Ovary (tissue), 7 donors: ENCODE measurements at regions not wholly inside any gene's neighbourhood (a gene's known extent, or its start where the extent isn't known, plus 50 kb on each side); places are given as distances from the start of the nearest gene placed in this dataset.

Experiments used
- DNase-seq, 5 donors: peaks; one replicate each; pipeline ENCODE4 v3.0.0-alpha.2; 2019 to 2020
- H3K27ac ChIP-seq, 2 donors: fragments of 200-600 bp; one replicate each; pipeline versions ENCODE4 v1.5.1 to v1.8.0; 2019 to 2022
- H3K27me3 ChIP-seq: fragments of 200-600 bp; one replicate; pipeline ENCODE4 v1.8.0; 2022
- H3K36me3 ChIP-seq: fragments of 200-600 bp; sonication (generic); one replicate; pipeline ENCODE4 v1.5.1; 2019
- H3K4me1 ChIP-seq: one replicate; pipeline ENCODE4 v1.8.1; 2013; ENCODE audit warnings: mild to moderate bottlenecking, moderate library complexity; ENCODE audit not compliant: insufficient read depth
- H3K4me3 ChIP-seq: fragments of 200-600 bp; sonication (generic); one replicate; pipeline ENCODE4 v1.5.1; 2017
- H3K9me3 ChIP-seq, 2 donors: fragments of 200-600 bp in 1 of 2; sonication (generic) in 1 of 2; one replicate each; pipeline versions ENCODE4 v1.5.1 to v1.8.1; 2013 to 2019; ENCODE audit warnings: mild to moderate bottlenecking in 1 of 2, moderate library complexity in 1 of 2
- CTCF ChIP-seq, 3 donors: fragments of 450-650 bp in 2 of 3; fragments of 200-600 bp in 1 of 3; IDR thresholded peaks; one replicate each; pipeline versions ENCODE4 v1.5.1 to v1.8.0; 2016 to 2022; ENCODE audit warnings: antibody characterized with exemption in 3 of 3, mild to moderate bottlenecking in 1 of 3
- EP300 ChIP-seq: sonication (generic); formaldehyde crosslinking; IDR thresholded peaks from one replicate; pipeline ENCODE4 v1.6.1; 2017; ENCODE audit warnings: antibody characterized with exemption
- POLR2A ChIP-seq: fragments of 450-650 bp; IDR thresholded peaks from one replicate; pipeline ENCODE4 v1.6.1; 2017; ENCODE audit warnings: antibody characterized with exemption, mild to moderate bottlenecking, moderate library complexity
- WGBS, 3 donors: extraction: QIAGEN DNeasy Blood & Tissue Kit in 1 of 3; methylation state at CpG; one replicate each; pipeline versions ENCODE4 v1.1.5 to v1.1.7; 2013 to 2017; 5-methylcytosine and 5-hydroxymethylcytosine counted together
- intact Hi-C, 4 donors: fragments of 100-400 bp; cut with DNase I; formaldehyde crosslinking; loops; one replicate each; pipeline versions ENCODE4 v1.11.0 to v1.15.1; 2022 to 2023
- donor health status: DM: no; HTN: no; CAD: no; lungs with moderate emphysema.
- donor health status: DM: no; HTN: no; CAD: no.
- donor health status: Bipolar disorder and iron deficiency.
- donor health status: DM: no; HTN: no; CAD: no.
- donor health status: DM: yes; HTN: yes; CAD: no.

DNA sequence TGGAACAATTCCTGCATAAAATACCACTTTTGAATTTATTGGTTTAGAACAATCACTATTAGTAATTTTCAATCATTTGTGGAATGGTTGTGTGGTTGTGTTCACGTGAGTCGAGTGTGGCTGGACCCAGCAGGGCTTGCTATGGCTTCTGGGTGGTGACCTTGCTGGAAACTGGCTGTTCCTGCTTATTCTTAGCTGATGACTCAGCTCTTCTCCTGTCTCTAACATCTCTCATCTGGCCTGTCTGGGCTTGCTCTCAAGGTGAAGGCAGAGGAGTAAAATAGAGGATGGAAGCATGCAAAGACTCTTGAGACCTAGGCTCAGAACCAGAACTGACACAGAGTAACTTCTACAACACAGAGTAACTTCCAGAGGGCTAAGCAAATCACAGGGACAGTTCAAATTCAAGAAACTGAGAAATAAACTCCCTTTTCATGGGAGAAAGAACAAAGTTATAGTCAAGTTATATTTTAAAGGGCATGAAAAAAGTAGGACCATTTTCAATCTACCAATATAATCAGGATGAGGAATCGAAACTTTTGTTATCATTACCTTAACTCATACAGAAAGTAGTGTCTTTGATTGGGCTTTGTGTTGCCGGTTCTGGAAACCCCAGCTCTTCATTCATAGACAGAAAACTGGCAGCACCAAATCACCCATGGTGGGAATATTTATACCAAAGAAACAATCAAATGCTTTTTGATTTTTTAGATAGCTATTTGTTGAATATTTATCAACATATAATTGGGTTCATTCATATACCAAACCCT lies 665.1 kb downstream of the CDH18 start:
- no peak for DNase-seq
- H3K36me3 ChIP-seq = no peaks in the 10 kb centered on the region
- H3K9me3 ChIP-seq = no peaks in the 10 kb centered on the region
- 47 to 55% (median 49%) methylated on average over 4 of the region's 4 CpGs for WGBS, 3 donors
- no peak overlapping the region for H3K4me3 ChIP-seq
- TF ChIP-seq EP300 (no peak), POLR2A (no peak), CTCF (IDR thresholded peaks at IDR 0.05) (no peak)
- intact Hi-C loops = no loop called here
- H3K27ac ChIP-seq = no peak overlapping the region
- H3K27me3 ChIP-seq = no peaks in the 10 kb centered on the region
- H3K4me1 ChIP-seq = no peaks in the 10 kb centered on the region

DNA sequence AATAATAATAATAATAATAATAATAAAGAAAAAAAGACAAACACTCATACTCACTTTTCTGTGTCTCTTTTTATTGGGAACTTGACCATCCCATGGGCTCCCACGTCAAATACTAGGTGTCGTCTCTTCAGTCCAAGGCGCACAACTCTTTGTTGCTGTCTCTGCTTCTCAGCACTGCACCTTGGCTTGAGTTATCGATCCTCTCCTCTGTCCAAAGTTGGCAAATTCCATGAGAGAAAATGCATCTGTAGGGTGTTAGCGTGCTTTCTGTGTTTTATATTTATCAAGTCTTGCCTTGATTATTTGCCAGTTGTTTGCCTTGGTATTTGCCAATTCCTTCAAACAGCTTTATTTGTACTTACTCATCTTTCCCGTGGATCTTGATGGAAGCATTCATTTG lies 653.7 kb downstream of the CDH18 start:
- H3K4me1 ChIP-seq = no peaks in the 10 kb centered on the region
- H3K4me3 ChIP-seq = no peak overlapping the region
- DNase-seq = no peak
- no peak overlapping the region for H3K27ac ChIP-seq
- TF ChIP-seq CTCF (IDR thresholded peaks at IDR 0.05) (no peak), EP300 (no peak), POLR2A (no peak)
- H3K27me3 ChIP-seq = no peaks in the 10 kb centered on the region
- no peaks in the 10 kb centered on the region for H3K36me3 ChIP-seq
- H3K9me3 ChIP-seq = no peaks in the 10 kb centered on the region
- intact Hi-C loops = no loop called here
- 66 to 68% (median 68%) methylated on average over 6 of the region's 6 CpGs for WGBS, 3 donors

- H3K36me3 ChIP-seq = no peaks in the 10 kb centered on the region
- WGBS, 3 donors = 46 to 59% (median 56%) methylated on average over 1 of the region's 1 CpG
- H3K4me3 ChIP-seq = no peak overlapping the region
- DNase-seq = no peak
- intact Hi-C loops = no loop called here
- TF ChIP-seq POLR2A (no peak), CTCF (IDR thresholded peaks at IDR 0.05) (no peak), EP300 (no peak)
- no peak overlapping the region for H3K27ac ChIP-seq
- H3K9me3 ChIP-seq = no peaks in the 10 kb centered on the region
- no peaks in the 10 kb centered on the region for H3K4me1 ChIP-seq
- no peaks in the 10 kb centered on the region for H3K27me3 ChIP-seq
These were observed 645.1 kb downstream of the CDH18 start for GRCh38 chr5:19342942-19343341.

GRCh38 chr5:19352120-19352519 lies 635.9 kb downstream of the CDH18 start:
- Histone ChIP-seq H3K9me3 (no peaks in the 10 kb centered on the region), H3K27me3 (no peaks in the 10 kb centered on the region), H3K27ac (no peak overlapping the region), H3K4me1 (no peaks in the 10 kb centered on the region), H3K36me3 (no peaks in the 10 kb centered on the region), H3K4me3 (no peak overlapping the region)
- TF ChIP-seq CTCF (IDR thresholded peaks at IDR 0.05) (no peak), EP300 (no peak), POLR2A (no peak)
- 87 to 91% (median 89%) methylated on average over 7 of the region's 7 CpGs for WGBS, 3 donors
- DNase-seq = no peak
- intact Hi-C loops = no loop called here
